Stimulated activated naive CD4-positive, alpha-beta T cell treated with Interleukin-2 at 50 U/mL for 16 hours (primary cell): ENCODE measurements at regions not wholly inside any gene's neighbourhood (a gene's known extent, or its start where the extent isn't known, plus 50 kb on each side); places are given as distances from the start of the nearest gene placed in this dataset.
A peak's percentile ranks its signal among the peaks of the same experiment; 100 is the strongest.

Experiments used
- DNase-seq: peaks from one replicate; lab custom pipeline; 2025; lab: John Stamatoyannopoulos, UW

GRCh38 chr18:8969639-8970390 is 132.7 kb upstream of the NDUFV2 start:
- DNase-seq: no peak

- no peak for DNase-seq
Observed at GRCh38 chr18:8970843-8971242, 131.7 kb upstream of the NDUFV2 start.

- DNase-seq: no peak
Observed at GRCh38 chr18:8972116-8972515, 130.4 kb upstream of the NDUFV2 start.

GRCh38 chr18:8974279-8974678 is 128.2 kb upstream of the NDUFV2 start:
- DNase-seq: no peak

GRCh38 chr18:8974696-8975095 is 127.8 kb upstream of the NDUFV2 start:
- DNase-seq: no peak

- DNase-seq: no peak
Observed at GRCh38 chr18:8975624-8976023, 126.9 kb upstream of the NDUFV2 start.

GRCh38 chr18:8976606-8977005 is 125.9 kb upstream of the NDUFV2 start:
- DNase-seq: no peak

- no peak for DNase-seq
Observed at GRCh38 chr18:8977166-8977565, 125.3 kb upstream of the NDUFV2 start.

GRCh38 chr18:8977701-8978100 is 124.8 kb upstream of the NDUFV2 start:
- no peak for DNase-seq

GRCh38 chr18:8978394-8978793 is 124.1 kb upstream of the NDUFV2 start:
- no peak for DNase-seq

- no peak for DNase-seq
Observed at GRCh38 chr18:8979258-8979988, 123.1 kb upstream of the NDUFV2 start.

GRCh38 chr18:8980496-8980895 is 122.0 kb upstream of the NDUFV2 start:
- DNase-seq: no peak

- DNase-seq: no peak
Observed at GRCh38 chr18:8980918-8981317, 121.6 kb upstream of the NDUFV2 start.

- DNase-seq: no peak
Observed at GRCh38 chr18:8982416-8983183, 119.9 kb upstream of the NDUFV2 start.

GRCh38 chr18:8983195-8983594 is 119.3 kb upstream of the NDUFV2 start:
- no peak for DNase-seq

- DNase-seq: no peak
Observed at GRCh38 chr18:8984131-8984721, 118.3 kb upstream of the NDUFV2 start.

GRCh38 chr18:8987241-8987640 is 115.3 kb upstream of the NDUFV2 start:
- no peak for DNase-seq

- DNase-seq: peak; percentile 7
Observed at GRCh38 chr18:8988260-8988871, 114.1 kb upstream of the NDUFV2 start.

- no peak for DNase-seq
Observed at GRCh38 chr18:8989017-8989416, 113.5 kb upstream of the NDUFV2 start.

- no peak for DNase-seq
Observed at GRCh38 chr18:8989855-8990254, 112.6 kb upstream of the NDUFV2 start.

GRCh38 chr18:8990276-8991031 is 112.0 kb upstream of the NDUFV2 start:
- DNase-seq: no peak
